ENCODE measurements at regions not wholly inside any gene's neighbourhood (a gene's known extent, or its start where the extent isn't known, plus 50 kb on each side); places are given as distances from the start of the nearest gene placed in this dataset.
"Not testable (repeated sequence)": the region's sequence is repeated elsewhere in the genome, so short reads cannot be mapped to it uniquely, and the experiment has no call there.

GRCh38 chr2:49861821-49862220, 707.5 kb upstream of the FSHR start:
- peak; percentile 79 for DNase-seq (ENCODE audit: low read depth)

DNA sequence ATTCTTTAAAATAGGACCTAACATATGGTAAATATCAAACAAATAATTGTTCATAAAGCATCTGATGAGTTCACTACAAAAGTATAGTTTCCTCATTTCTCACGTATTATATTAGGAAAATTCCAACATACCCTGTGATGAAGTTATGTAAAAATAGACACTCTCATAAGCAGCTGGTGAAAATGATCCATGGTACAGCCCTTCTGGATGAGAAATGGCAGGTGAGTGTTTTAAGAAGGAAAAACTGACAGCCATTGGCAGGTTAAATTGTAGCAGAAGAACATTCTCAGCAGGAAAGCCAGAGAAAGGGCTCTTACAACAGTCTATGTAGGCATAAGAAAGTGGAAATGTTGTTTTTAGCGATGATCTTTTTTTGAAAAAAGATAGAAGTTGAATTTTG, 706.5 kb upstream of the FSHR start:
- DNase-seq (ENCODE audit: low read depth), result no peak

DNA sequence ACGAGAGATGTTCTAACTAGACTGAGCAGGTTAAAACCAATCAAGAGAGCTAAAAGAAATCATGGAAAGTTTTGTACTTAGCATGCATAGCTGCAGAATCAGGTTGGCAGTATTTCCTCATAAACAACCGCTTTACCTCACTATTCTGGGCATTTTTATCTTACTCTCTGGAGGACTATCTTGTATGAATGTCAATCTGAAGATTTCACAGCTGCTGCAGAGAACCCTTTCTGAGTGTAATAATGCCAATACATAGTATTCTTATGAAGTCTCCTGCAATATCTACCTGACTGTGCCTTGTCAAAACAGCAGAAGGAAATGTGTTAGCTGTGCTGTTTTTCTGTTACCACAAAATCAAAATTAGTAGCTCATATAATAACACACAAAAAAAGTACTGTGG, 705.9 kb upstream of the FSHR start:
- no peak for DNase-seq (ENCODE audit: low read depth)

DNA sequence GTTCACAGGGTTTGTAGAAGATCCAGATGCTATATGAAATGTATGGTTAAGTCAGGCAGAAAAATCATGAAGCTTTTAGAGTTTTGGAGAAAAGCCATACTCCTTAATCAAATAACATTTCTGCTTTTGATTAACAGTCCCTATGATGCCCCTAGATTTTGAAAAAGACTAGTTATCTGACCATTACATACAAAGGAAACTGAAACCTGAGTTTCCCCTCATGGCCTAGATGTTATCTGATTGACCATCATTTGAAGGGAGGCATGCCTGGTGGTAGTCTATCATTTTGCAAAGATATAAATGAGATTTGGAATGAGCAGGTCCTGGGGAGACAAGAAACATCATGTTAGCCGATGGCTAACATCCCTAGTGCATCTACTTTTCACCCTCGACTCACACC, 704.3 kb upstream of the FSHR start:
- no peak for DNase-seq (ENCODE audit: low read depth)

DNA sequence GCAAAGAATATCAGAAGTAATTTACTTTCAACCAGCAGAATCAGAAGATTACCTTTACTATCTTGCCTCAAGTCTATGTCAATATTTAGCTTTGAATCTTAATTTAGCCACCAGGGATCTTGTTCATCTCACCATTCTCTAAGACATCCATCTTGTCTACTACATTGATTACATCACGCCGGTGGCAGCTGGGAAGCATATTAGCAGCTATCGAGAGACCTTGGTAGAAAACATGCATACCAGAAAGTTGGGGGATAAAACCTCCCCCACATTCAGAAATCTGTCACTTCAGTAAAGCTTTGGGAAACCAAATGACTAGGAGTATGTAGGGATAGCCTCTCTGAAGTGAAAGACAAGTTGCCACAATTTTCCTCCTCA, 703.8 kb upstream of the FSHR start:
- no peak for DNase-seq (ENCODE audit: low read depth)

DNA sequence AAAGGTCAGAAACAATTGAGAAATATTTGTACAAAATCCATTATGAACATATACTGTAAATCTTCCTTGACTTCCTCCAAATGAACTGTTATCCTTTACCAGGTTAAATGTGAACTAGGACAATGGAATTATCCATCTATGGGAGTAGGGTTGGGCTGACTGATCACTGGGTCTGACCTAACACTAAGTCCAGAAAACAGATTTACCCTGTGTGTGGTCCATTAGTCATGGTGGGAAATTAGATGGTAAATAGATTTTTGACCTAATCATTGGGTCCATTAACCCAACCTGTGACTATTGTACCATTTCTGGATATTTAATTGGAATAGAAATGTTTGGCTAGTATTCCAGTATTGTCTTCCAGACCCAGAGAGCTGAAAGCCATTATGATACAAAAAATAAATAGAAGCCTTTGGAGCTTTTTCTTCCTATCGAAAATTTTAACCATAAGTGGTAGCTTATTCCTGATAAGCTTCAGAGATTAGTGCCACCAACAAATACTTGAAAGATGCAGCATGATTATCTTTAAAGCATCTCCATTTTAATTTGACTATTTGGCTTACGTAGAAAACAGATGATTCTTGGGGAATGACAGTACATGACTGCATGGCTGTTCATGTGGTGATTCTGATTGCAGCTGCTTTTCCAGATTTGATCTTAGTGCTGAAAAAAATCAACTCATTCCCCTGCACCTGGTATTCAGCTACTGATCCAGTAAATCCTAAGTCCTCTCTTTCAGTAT, 703.2 kb upstream of the FSHR start:
- no peak for DNase-seq (ENCODE audit: low read depth)

DNA sequence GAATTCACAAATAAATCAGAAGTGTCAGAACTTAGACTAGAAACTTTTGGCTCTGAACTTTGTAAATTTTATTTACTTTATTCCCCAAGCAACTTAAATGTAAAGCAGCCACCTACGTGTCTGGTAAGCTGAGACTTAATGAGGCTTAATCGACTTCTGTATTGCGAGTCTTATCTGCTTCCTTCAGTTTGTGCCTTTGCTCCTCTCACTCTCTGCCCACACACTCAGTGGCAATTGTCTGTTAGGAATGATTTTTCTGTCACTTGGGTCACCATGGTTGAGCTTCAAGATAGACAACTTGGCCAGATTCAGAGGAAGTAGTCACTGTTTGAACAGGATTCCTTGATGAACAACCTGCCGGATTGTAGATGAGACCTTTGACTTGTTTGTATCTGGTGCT, 691.4 kb upstream of the FSHR start:
- DNase-seq (ENCODE audit: low read depth), result no peak

DNA sequence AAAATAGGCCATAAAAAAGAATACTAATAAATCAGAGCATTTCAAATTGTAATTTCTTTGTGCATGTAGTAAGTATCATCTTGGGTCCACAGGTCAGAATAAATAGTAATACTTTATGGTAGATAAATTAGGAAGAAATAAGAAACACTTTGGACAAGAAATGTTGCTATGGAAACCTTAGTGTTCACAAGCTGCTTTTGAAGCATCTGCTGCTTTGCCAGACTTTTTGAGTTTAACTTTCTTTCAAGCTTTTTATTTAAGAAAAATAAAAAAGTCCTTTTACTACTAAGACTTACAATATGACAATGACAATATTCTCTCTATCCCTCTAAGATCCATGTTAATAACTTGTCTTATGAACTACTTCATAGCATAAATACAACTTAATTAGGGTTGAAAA, 690.7 kb upstream of the FSHR start:
- DNase-seq (ENCODE audit: low read depth), result no peak

GRCh38 chr2:49844113-49844512, 689.8 kb upstream of the FSHR start:
- DNase-seq (ENCODE audit: low read depth), result not testable (repeated sequence)

- no peak for DNase-seq (ENCODE audit: low read depth)
Measured at GRCh38 chr2:49843314-49843713, 689.0 kb upstream of the FSHR start.

DNA sequence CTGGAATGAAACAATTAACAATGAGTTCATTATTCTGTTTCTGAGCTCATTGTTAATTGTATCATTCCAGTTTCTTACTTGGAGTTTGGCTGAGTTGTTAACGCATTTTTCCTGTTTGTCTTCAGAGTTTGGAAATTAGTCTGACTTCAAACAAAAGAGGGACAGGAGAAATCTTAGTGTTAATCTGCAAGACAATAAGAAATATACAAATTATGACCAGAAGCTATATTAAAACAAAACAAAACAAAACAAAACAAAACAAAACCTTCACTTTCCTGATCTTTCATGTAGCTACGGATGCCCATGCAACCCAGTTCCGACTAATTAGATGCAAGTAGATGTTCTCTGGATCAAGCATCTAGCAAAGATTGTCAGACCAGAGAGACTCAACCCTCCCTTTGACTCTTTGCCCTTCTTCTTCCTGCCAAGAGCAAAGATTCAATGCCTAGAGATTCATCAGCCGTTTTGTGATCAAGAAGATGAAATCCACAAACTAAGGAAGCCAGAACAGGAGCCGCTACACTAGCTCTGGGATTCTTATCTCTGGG, 686.2 kb upstream of the FSHR start:
- no peak for DNase-seq (ENCODE audit: low read depth)

DNA sequence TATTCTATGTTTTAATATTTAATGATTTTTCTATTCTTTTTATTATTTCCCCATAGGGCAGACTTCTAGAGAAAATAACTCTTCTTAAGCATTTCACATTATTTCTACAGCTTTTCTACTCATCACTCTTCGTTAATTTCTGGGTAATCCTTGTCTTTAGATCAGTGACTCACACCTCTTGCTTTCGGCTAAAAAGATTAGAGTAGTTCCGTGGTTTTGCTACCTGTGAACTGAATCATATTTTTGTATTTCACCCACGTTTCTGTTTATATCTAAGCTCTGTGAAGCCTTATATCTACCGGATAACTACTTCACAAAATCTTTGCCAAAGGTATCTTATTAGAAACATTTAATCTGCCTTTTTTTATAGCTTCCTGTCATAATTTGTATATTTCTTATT, 685.5 kb upstream of the FSHR start:
- DNase-seq (ENCODE audit: low read depth), result no peak

GRCh38 chr2:49837561-49838293, 683.4 kb upstream of the FSHR start:
- DNase-seq (ENCODE audit: low read depth), result no peak

- no peak for DNase-seq (ENCODE audit: low read depth)
Measured at GRCh38 chr2:49836017-49836416, 681.7 kb upstream of the FSHR start.

DNA sequence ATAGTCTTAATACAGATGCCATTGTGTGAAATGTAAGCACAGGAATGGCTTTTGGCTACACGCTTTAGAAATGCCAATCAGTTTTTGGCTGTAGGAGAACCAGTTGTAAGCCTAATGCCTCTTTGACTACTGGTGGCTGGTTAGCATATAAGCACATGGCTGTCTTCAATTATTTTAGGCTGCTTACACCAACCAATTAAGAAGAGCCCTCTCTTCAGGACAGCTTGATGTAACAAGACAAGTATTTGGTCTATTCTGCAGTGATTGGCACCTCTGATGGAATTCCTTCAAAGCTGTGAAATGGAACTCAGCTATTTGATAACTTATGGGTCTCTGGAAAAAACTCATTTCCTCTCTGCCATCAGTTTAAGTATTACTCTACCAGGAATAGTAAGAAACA, 680.1 kb upstream of the FSHR start:
- DNase-seq (ENCODE audit: low read depth), result no peak

- DNase-seq (ENCODE audit: low read depth), result no peak
Measured at GRCh38 chr2:49832555-49832954, 678.2 kb upstream of the FSHR start.

DNA sequence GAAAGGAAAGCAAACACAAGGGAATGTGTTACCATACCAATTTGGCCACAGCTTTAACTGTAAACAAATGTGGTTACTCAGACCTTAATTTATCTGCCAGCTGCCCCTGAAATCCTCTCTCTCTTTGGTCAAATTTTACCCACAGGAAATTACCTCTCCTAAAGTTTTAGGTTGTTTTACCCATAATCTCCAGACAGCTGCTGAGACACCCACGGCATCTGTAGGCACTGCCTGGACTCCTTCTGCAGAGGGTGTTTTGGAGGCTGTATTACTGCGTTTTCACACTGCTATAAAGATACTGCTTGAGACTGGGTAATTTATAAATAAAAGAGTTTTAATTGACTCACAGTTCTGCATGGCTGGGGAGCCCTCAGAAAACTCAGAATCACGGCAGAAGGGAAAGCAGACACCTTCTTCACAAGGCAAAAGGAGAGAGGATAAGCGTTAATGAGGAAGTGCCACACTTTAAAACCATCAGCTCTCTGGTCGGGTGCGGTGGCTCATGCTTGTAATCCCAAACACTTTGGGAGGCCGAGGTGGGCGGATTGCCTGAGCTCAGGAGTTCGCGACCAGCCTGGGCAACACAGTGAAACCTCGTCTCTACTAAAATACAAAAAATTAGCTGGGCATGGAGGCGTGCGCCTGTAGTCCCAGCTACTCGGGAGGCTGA, 677.5 kb upstream of the FSHR start:
- DNase-seq (ENCODE audit: low read depth), result no peak

- no peak for DNase-seq (ENCODE audit: low read depth)
Measured at GRCh38 chr2:49830846-49831245, 676.5 kb upstream of the FSHR start.

- DNase-seq (ENCODE audit: low read depth), result no peak
Measured at GRCh38 chr2:49827366-49827765, 673.1 kb upstream of the FSHR start.

DNA sequence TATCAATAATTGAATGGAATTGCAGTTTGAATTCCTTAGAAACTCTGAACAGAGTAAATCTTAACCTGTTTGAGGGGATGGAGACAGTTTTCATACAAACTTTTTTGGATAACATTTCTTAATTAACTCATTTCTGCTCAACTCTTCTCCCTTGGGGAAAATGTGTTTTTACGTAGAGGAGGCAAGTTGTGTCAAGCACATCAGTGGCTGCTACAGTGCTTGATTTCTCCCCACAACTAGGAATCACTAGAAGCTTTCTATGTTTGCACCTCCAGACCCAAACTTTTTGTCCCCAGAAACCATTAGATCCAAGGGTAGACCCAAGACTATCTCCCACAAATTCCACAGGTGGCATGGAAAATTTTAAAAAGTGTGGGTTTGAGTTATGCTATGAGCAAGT, 658.9 kb upstream of the FSHR start:
- DNase-seq (ENCODE audit: low read depth), result no peak

- DNase-seq (ENCODE audit: low read depth), result no peak
Measured at GRCh38 chr2:49812730-49813129, 658.4 kb upstream of the FSHR start.

DNA sequence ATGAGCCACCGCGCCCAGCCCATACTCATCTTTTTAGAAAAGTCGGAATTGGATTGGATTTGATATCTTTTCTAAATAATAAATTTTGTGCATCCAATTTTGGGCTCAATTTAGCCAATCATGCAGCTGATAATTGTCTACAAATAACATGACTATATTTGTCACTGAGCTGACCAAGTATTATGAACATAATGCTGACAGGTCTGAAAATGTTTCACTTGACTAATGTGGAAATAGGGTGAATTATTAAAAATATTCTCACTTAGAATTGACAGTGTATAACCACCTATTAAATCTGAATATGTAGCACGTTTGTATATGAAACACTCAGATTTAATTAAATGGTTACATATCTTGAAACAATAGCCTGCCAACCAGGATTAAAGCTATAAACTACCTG, 657.2 kb upstream of the FSHR start:
- DNase-seq (ENCODE audit: low read depth), result no peak

- no peak for DNase-seq (ENCODE audit: low read depth)
Measured at GRCh38 chr2:49807689-49808088, 653.4 kb upstream of the FSHR start.

All from renal cortical epithelial cell (primary cell).